ENCODE measurements at regions not wholly inside any gene's neighbourhood (a gene's known extent, or its start where the extent isn't known, plus 50 kb on each side); places are given as distances from the start of the nearest gene placed in this dataset.
"Not testable (repeated sequence)": the region's sequence is repeated elsewhere in the genome, so short reads cannot be mapped to it uniquely, and the experiment has no call there.

GRCh38 chr17:77531641-77532040 is 390.9 kb downstream of the SEC14L1 start:
- Histone ChIP-seq H3K79me2 (ENCODE audit: low read depth) (no peaks in the 10 kb centered on the region), H3K4me2 (no peak overlapping the region), H3K36me3 (ENCODE audit: low read depth) (no peaks in the 10 kb centered on the region), H3K27ac (no peak overlapping the region), H3K9me2 (ENCODE audit: insufficient read depth) (no peaks in the 10 kb centered on the region), H3K27me3 (ENCODE audit: insufficient read depth, low read depth) (no peaks in the 10 kb centered on the region), H3K4me3 (no peak overlapping the region), H3K9me3 (ENCODE audit: insufficient read depth, low read depth) (no peaks in the 10 kb centered on the region), H3F3A (ENCODE audit: insufficient read depth, low read depth) (no peaks in the 10 kb centered on the region), H4K20me1 (ENCODE audit: insufficient read depth) (no peaks in the 10 kb centered on the region), H2AFZ (no peak overlapping the region), H3K4me1 (replicated peaks; ENCODE audit: insufficient read depth) (no peaks in the 10 kb centered on the region)
- DNase-seq: no peak
- ChIA-PET CTCF (no interaction called here), POLR2A (ENCODE audit: unreplicated experiment) (no interaction called here)
- intact Hi-C loops (cut with micrococcal nuclease; ENCODE audit: unreplicated experiment): no loop called here
- TF ChIP-seq EZH2 (IDR thresholded peaks at IDR 0.05; ENCODE audit: low read depth) (no peak), CTCF (conservative IDR thresholded peaks at IDR 0.05) (no peak)
- BruUV-seq (replicated peaks): no TSS peak

DNA sequence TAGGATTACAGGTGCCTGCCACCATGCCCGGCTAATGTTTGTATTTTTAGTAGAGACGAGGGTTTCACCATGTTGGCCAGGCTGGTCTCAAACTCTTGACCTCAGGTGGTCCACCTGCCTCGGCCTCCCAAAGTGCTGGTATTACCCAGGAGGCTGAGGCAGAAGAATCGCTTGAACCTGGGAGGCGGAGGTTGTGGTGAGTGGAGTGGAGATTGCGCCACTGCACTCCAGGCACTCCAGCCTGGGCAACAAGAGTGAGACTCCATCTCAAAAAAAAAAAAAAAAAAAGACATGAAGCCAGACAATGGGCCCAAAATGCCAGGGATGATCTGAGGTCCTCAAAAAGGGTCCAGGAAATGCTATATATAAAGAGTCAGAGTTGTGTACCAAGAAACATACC is 392.9 kb downstream of the SEC14L1 start:
- H3K79me2 ChIP-seq (ENCODE audit: low read depth); CTCF ChIA-PET; H3K4me1 ChIP-seq (replicated peaks; ENCODE audit: insufficient read depth); H3K9me3 ChIP-seq (ENCODE audit: insufficient read depth, low read depth); H3K4me2 ChIP-seq; H3K4me3 ChIP-seq; intact Hi-C loops (cut with micrococcal nuclease; ENCODE audit: unreplicated experiment); BruUV-seq (replicated peaks); H4K20me1 ChIP-seq (ENCODE audit: insufficient read depth); H2AFZ ChIP-seq; POLR2A ChIA-PET (ENCODE audit: unreplicated experiment); DNase-seq; H3F3A ChIP-seq (ENCODE audit: insufficient read depth, low read depth); H3K9me2 ChIP-seq (ENCODE audit: insufficient read depth); H3K27ac ChIP-seq; H3K36me3 ChIP-seq (ENCODE audit: low read depth): not testable (repeated sequence)
- peaks cover 16% of the 10 kb centered on the region; the same call in 1 of the 2 replicates for H3K27me3 ChIP-seq (ENCODE audit: insufficient read depth, low read depth)

GRCh38 chr17:77534137-77534536 is 393.4 kb downstream of the SEC14L1 start:
- Histone ChIP-seq H3K27ac (no peak overlapping the region), H3F3A (ENCODE audit: insufficient read depth, low read depth) (no peaks in the 10 kb centered on the region), H3K4me2 (no peak overlapping the region), H3K4me3 (no peak overlapping the region), H3K79me2 (ENCODE audit: low read depth) (no peaks in the 10 kb centered on the region), H3K27me3 (ENCODE audit: insufficient read depth, low read depth) (peaks cover 20% of the 10 kb centered on the region; the same call in 1 of the 2 replicates), H3K4me1 (replicated peaks; ENCODE audit: insufficient read depth) (no peaks in the 10 kb centered on the region), H3K9me3 (ENCODE audit: insufficient read depth, low read depth) (no peaks in the 10 kb centered on the region), H2AFZ (no peak overlapping the region), H4K20me1 (ENCODE audit: insufficient read depth) (no peaks in the 10 kb centered on the region), H3K9me2 (ENCODE audit: insufficient read depth) (no peaks in the 10 kb centered on the region), H3K36me3 (ENCODE audit: low read depth) (no peaks in the 10 kb centered on the region)
- intact Hi-C loops (cut with micrococcal nuclease; ENCODE audit: unreplicated experiment): no loop called here
- no TSS peak for BruUV-seq (replicated peaks)
- ChIA-PET CTCF (no interaction called here), POLR2A (ENCODE audit: unreplicated experiment) (no interaction called here)
- no peak for DNase-seq
- TF ChIP-seq EZH2 (IDR thresholded peaks at IDR 0.05; ENCODE audit: low read depth): no peak
- no peak for TF ChIP-seq CTCF (conservative IDR thresholded peaks at IDR 0.05)

DNA sequence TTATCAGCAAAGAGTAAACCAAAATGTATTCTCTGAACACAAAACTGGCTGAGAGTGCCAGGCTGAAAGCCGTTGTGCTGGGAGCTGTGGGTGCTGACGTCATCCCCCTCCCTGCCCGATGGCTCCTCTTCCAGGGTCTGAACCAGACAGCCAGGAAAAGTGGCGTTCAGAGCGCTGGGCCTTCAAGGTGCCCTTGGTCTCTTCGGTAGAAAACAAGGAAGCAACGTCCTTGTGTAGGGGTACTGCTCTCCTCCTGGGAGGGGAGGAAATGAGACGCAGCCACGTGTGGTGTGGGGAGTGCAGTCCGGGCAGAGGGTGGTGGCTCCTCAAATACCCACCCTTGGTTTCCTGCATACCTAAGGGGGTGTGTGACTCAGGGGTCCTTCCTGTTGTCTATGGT is 394.7 kb downstream of the SEC14L1 start:
- Histone ChIP-seq H3K36me3 (ENCODE audit: low read depth) (no peaks in the 10 kb centered on the region), H3K4me2 (no peak overlapping the region), H3K9me3 (ENCODE audit: insufficient read depth, low read depth) (no peaks in the 10 kb centered on the region), H3K9me2 (ENCODE audit: insufficient read depth) (no peaks in the 10 kb centered on the region), H3K27ac (no peak overlapping the region), H4K20me1 (ENCODE audit: insufficient read depth) (no peaks in the 10 kb centered on the region), H3K4me1 (replicated peaks; ENCODE audit: insufficient read depth) (no peaks in the 10 kb centered on the region), H3F3A (ENCODE audit: insufficient read depth, low read depth) (no peaks in the 10 kb centered on the region), H2AFZ (no peak overlapping the region), H3K4me3 (no peak overlapping the region), H3K79me2 (ENCODE audit: low read depth) (no peaks in the 10 kb centered on the region), H3K27me3 (ENCODE audit: insufficient read depth, low read depth) (peaks cover 32% of the 10 kb centered on the region)
- DNase-seq: no peak
- no TSS peak for BruUV-seq (replicated peaks)
- intact Hi-C loops (cut with micrococcal nuclease; ENCODE audit: unreplicated experiment): no loop called here
- no peak for TF ChIP-seq EZH2 (IDR thresholded peaks at IDR 0.05; ENCODE audit: low read depth)
- TF ChIP-seq CTCF (conservative IDR thresholded peaks at IDR 0.05): no peak
- ChIA-PET CTCF (interaction anchor here (0.7 kb wide), 1 partner anchor 32 kb away, joined by 10 read pairs; no protein-coding TSS in a partner anchor), POLR2A (ENCODE audit: unreplicated experiment) (no interaction called here)
